ENCODE measurements at regions not wholly inside any gene's neighbourhood (a gene's known extent, or its start where the extent isn't known, plus 50 kb on each side); places are given as distances from the start of the nearest gene placed in this dataset.

DNA sequence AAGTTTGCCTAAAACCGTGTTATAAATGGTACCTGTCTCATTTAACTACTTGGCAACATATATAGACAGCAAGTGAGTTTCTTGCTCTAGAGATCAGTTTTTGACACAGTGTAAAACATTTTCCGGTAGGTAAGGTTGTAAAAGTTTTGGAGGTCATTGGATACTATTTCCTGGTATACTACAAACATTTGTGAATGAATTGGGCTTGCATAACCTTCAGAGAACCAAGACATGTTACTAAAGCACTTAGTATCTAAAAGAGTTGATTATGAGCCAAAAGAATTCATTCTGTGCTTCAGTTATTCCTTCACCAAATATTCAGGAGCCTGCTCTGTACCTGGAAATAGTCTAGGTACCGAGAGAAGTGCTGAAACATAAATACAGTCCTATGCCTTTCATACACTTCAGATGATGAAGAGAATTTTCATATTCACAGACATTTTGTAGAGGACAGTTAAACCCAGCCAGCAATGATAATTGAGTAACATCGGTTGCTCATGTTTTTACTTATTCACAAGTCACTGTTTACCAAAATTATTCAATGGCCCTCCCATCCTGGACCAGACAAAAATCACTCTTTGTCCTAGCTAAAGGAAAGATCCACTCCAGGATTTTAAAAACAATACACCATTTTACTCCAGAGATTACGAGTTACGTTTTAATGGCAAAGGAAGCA, 319.4 kb upstream of the RBMS1 start:
- TF ChIP-seq, protein P1, sequence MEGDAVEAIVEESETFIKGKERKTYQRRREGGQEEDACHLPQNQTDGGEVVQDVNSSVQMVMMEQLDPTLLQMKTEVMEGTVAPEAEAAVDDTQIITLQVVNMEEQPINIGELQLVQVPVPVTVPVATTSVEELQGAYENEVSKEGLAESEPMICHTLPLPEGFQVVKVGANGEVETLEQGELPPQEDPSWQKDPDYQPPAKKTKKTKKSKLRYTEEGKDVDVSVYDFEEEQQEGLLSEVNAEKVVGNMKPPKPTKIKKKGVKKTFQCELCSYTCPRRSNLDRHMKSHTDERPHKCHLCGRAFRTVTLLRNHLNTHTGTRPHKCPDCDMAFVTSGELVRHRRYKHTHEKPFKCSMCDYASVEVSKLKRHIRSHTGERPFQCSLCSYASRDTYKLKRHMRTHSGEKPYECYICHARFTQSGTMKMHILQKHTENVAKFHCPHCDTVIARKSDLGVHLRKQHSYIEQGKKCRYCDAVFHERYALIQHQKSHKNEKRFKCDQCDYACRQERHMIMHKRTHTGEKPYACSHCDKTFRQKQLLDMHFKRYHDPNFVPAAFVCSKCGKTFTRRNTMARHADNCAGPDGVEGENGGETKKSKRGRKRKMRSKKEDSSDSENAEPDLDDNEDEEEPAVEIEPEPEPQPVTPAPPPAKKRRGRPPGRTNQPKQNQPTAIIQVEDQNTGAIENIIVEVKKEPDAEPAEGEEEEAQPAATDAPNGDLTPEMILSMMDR (conservative IDR thresholded peaks at IDR 0.05; ENCODE audit: low read depth, low read length): no peak
- DNase-seq (ENCODE audit: low read depth): no peak
- H3K4me3 ChIP-seq (ENCODE audit: low read depth, low read length): no peak overlapping the region

DNA sequence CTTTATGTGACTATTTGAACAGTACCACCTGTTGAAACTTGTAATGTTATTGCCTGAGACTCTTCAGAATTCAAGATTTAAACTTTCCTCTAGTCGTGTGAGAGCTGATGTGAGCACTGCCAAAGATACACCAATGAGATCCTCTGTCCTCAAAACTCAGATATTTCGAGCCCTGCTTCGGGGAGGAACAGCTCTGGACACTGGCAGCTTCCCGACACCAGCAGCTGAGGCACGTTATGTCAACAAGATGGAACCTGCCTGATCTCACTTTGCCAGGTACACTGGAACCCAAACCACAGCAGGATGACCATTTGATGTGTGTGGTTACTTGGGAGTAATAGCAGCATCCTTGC, 319.9 kb upstream of the RBMS1 start:
- no peak overlapping the region for H3K4me3 ChIP-seq (ENCODE audit: low read depth, low read length)
- DNase-seq (ENCODE audit: low read depth): no peak
- TF ChIP-seq, protein P1 (conservative IDR thresholded peaks at IDR 0.05; ENCODE audit: low read depth, low read length): no peak

DNA sequence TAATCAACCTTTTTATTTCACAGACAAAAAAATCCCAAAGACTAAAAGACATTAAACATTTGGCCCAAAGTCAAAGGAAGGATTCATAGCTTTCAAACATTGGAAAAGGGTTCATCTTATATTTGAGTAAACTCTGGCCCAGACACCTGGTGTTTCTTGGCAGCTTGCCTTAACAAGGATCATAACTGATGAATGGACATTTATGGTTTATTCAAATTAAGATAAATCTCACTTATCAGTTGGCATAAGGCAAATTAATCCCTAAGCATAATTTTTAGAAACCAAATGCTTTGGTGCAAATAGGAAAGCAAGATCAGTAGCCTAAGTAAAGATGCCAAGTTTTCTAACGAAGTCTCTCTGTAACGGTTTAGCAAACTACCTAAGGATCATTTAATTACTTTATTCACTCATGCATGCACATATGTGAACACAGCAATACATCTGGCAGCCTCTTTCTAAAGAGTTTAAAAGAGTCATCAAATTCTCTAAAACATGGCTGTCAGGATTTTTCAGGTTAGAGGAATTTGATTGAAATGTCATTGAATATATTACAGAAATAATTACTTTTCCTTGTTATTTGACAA, 323.4 kb upstream of the RBMS1 start:
- H3K4me3 ChIP-seq (ENCODE audit: low read depth, low read length): no peak overlapping the region
- TF ChIP-seq, protein P1 (conservative IDR thresholded peaks at IDR 0.05; ENCODE audit: low read depth, low read length): no peak
- DNase-seq (ENCODE audit: low read depth): peak; percentile 28

DNA sequence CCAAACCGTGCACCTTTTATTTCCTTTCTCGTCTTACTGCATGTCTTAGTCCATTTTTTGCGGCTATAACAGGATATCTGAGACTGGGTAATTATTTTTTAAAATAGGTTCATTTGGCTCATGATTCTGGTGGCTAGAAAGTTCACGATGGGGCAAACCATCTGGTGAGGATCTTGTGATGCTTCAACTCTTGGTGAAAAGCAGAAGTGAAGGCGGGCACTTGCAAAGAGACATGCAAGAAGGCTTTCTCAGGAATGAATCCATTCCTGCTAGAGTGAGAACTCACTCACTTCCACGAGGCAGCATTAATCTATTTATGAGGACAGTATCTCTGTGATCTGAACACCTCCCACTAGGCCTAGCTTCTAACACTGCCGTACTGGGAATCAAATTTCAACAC, 327.1 kb upstream of the RBMS1 start:
- DNase-seq (ENCODE audit: low read depth): no peak
- TF ChIP-seq, protein P1 (conservative IDR thresholded peaks at IDR 0.05; ENCODE audit: low read depth, low read length): no peak

DNA sequence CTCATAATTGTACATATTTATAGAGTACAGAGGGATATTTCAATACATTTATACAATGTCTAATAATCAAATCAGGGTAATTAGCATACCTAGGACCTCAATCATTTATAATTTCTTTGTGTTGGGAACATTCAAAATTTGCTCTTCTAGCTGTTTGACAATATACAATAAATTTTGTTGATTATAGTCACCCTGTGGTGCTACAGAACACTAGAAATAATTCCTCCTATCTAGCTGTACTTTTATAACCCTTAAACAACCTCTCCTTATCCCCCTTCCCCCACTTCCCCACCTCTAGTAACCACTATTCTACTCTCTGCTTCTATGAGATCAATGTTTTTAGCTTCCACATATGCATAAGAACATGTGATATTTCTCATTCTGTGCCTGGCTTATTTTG, 328.4 kb upstream of the RBMS1 start:
- no peak overlapping the region for H3K4me3 ChIP-seq (ENCODE audit: low read depth, low read length)
- no peak for DNase-seq (ENCODE audit: low read depth)
- TF ChIP-seq, protein P1 (conservative IDR thresholded peaks at IDR 0.05; ENCODE audit: low read depth, low read length): no peak

More for the DNA sequence above, 327.1 kb upstream of the RBMS1 start:
- no peak overlapping the region for H3K4me3 ChIP-seq (ENCODE audit: low read depth, low read length)

DNA sequence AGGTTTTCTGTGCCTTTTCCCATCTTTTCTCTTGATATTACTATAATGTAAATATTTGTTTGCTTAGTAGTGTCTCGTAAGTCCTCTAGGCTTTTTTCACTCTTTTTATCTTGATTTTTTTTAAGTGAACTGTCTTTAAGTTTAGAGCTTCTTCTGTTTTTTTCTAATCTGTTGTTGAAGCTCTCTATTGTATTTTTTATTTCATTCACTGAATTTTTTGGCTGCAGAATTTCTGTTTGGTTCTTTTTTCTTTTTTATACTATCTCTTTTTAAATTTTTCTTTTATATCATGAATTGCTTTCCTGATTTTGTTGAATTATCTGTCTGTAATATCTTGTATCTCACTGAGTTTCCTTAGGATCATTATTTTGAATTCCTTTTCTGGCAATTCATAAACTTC, 331.8 kb upstream of the RBMS1 start:
- no peak for DNase-seq (ENCODE audit: low read depth)
- H3K4me3 ChIP-seq (ENCODE audit: low read depth, low read length): no peak overlapping the region
- TF ChIP-seq, protein P1 (conservative IDR thresholded peaks at IDR 0.05; ENCODE audit: low read depth, low read length): no peak

DNA sequence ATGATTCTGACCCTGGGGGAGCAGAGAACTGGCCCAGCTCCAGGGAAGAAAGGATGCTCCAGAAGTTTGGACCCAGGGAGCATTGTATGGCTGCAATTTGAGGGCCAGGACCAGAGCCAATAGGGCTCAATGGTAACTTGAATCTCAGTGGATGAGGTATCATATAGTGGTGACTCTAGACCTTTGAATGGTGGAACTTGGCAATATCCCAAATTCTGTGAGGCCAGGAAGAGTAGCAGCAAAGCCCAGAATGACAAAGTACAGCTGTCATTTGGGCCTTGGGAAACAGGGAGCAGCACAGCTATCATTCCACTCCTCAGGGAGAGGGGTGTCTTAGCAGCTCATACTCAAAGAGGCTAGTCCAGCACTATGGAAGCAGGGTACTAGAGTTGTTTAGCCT, 332.9 kb upstream of the RBMS1 start:
- DNase-seq (ENCODE audit: low read depth): peak; percentile 6
- H3K4me3 ChIP-seq (ENCODE audit: low read depth, low read length): no peak overlapping the region
- TF ChIP-seq, protein P1 (conservative IDR thresholded peaks at IDR 0.05; ENCODE audit: low read depth, low read length): no peak

Measured in choroid plexus epithelial cell (primary cell).